MM.1S (cell line): ENCODE measurements at regions not wholly inside any gene's neighbourhood (a gene's known extent, or its start where the extent isn't known, plus 50 kb on each side); places are given as distances from the start of the nearest gene placed in this dataset.
"Not testable (repeated sequence)": the region's sequence is repeated elsewhere in the genome, so short reads cannot be mapped to it uniquely, and the experiment has no call there.

Source experiments
- CTCF ChIP-seq: fragments of 300-600 bp; sonication (generic); IDR thresholded peaks from 2 replicates; pipeline ENCODE4 v1.5.1; 2016; ENCODE audit warnings: antibody characterized with exemption, low read length, mixed read lengths
- EZH2 ChIP-seq: fragments of 300-600 bp; sonication (generic); optimal IDR thresholded peaks from 2 replicates; pipeline ENCODE3; 2017; ENCODE audit warnings: low read depth, mild to moderate bottlenecking, antibody characterized with exemption, low read length, mixed read lengths
- EZH2phosphoT487 ChIP-seq: fragments of 300-600 bp; sonication (generic); IDR thresholded peaks from 2 replicates; pipeline ENCODE4 v1.6.1; 2018; ENCODE audit warnings: antibody characterized with exemption, low read length

- TF ChIP-seq EZH2, CTCF, EZH2phosphoT487: not testable (repeated sequence)
Observed at GRCh38 chr10:14417336-14417735, 86.6 kb upstream of the FRMD4A start.
